Tibial nerve (tissue), 4 donors: ENCODE measurements at regions not wholly inside any gene's neighbourhood (a gene's known extent, or its start where the extent isn't known, plus 50 kb on each side); places are given as distances from the start of the nearest gene placed in this dataset.

Experiments used
- EP300 ChIP-seq, 2 donors: sonication (generic); formaldehyde crosslinking; IDR thresholded peaks; one replicate each; pipeline ENCODE4 v1.6.1; 2017; ENCODE audit warnings: antibody characterized with exemption in 2 of 2, mild to moderate bottlenecking in 1 of 2
- TF ChIP-seq, protein P1 (sequence below), 5 experiments: fragments of 200-600 bp in 3 of 5; fragments of 450-650 bp in 2 of 5; sonication (generic) in 3 of 5; IDR thresholded peaks; one replicate each; pipeline ENCODE4 v1.5.1; 2016 to 2019; ENCODE audit warnings: antibody characterized with exemption in 5 of 5, mild to moderate bottlenecking in 3 of 5, moderate library complexity in 2 of 5

DNA sequence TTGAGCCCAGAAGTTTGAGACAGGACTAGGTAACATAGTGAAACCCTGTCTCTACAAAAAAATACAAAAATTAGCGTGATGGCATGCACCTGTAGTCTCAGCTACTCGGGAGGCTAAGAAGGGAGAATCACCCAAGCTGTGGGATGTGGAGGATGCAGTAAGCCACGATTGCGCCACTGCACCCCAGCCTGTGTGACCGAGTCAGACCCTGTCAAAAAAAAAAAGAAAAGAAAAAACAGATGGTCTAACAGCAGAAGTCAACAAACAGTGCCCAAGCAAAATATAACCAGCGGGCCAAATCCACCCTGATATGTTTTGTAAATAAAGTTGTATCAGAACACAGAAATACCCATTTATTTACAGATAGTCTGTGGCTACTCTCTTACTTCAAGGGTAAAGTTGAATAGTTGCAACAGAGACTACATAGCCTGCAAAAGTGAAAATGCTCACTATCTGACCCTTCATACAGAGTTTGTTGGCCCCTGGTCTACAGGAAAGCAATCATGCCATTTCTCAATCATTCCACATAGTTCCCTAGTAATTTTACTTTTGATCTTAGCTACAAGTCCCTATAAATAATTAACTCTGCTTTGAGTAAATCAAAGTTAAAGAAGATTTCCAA lies 383.7 kb downstream of the TLE1 start:
- TF ChIP-seq, protein P1, sequence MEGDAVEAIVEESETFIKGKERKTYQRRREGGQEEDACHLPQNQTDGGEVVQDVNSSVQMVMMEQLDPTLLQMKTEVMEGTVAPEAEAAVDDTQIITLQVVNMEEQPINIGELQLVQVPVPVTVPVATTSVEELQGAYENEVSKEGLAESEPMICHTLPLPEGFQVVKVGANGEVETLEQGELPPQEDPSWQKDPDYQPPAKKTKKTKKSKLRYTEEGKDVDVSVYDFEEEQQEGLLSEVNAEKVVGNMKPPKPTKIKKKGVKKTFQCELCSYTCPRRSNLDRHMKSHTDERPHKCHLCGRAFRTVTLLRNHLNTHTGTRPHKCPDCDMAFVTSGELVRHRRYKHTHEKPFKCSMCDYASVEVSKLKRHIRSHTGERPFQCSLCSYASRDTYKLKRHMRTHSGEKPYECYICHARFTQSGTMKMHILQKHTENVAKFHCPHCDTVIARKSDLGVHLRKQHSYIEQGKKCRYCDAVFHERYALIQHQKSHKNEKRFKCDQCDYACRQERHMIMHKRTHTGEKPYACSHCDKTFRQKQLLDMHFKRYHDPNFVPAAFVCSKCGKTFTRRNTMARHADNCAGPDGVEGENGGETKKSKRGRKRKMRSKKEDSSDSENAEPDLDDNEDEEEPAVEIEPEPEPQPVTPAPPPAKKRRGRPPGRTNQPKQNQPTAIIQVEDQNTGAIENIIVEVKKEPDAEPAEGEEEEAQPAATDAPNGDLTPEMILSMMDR (IDR thresholded peaks at IDR 0.05), result no peak
- no peak for TF ChIP-seq EP300 (IDR thresholded peaks at IDR 0.05)
